DMS 273 treated with DMSO at 0.1 percent for 48 hours (cell line): ENCODE measurements at regions not wholly inside any gene's neighbourhood (a gene's known extent, or its start where the extent isn't known, plus 50 kb on each side); places are given as distances from the start of the nearest gene placed in this dataset.
"Not testable (repeated sequence)": the region's sequence is repeated elsewhere in the genome, so short reads cannot be mapped to it uniquely, and the experiment has no call there.

Source experiments
- DNase-seq: peaks from one replicate; lab custom pipeline; 2025; lab: John Stamatoyannopoulos, UW

DNA sequence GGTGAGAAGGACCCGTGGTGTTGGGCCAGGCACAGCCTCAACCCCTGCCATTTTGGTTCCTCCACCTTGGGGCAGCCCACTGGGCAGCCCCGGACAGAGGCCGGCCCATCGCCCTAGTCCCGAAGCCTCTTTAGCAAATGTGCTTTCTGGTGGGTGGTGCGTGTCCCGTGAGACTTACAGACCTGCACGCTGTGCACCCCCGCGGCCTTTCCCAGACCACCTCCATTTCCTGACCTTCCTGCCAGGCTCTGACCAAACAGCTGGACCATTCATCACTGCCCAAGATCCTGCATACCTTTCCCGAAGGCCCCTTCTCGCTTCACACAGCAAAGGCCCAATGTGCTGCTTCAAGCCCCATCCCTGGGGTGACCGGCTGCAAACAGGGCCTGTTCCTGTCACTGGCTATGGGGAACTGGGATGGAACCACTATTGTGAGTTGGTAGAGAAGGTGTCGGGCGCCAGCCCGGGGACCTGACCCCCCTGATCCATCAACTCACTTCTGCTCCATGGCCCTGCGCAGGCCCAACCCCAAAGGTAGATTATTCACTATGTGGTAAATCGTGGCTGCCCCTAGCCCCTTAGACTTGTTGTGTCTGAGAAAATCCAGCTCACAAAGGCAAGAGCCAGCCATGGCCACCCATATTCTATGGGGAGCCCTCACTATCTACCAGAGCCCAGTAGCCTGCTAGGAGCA lies 341.0 kb downstream of the EIPR1 start:
- DNase-seq, result no peak

DNA sequence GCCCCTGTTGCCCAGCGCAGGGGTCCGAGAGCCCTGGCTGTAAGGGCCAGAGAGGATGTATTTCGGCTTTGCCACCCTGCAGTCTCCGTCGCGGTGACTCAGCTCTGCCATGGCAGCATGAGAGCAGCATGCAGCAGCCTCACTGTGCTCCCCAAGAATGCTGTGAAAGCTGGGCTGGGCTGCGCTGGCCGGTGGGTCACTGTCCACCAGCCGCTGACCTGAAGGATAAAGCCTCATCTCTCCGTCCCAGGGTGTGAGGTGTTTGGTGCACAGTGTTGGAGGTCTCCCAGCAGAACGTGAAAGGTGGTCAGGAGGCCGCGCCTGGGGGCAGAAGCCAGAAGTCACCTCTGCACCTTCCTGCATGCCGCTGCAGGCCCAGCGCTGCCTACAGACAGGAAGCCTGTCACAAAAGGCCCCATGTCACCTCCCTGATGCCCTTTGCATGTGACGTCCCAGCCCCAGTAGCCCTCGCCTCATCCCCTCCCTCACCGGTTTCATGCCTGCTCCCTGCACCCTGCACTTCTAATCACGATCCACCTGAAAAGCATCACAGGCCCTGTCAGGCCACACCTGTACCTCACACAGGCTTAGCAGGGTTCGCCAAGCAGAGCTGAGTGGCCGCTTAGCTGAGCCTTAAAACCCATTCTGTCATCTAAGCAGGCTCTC lies 342.1 kb downstream of the EIPR1 start:
- no peak for DNase-seq

DNA sequence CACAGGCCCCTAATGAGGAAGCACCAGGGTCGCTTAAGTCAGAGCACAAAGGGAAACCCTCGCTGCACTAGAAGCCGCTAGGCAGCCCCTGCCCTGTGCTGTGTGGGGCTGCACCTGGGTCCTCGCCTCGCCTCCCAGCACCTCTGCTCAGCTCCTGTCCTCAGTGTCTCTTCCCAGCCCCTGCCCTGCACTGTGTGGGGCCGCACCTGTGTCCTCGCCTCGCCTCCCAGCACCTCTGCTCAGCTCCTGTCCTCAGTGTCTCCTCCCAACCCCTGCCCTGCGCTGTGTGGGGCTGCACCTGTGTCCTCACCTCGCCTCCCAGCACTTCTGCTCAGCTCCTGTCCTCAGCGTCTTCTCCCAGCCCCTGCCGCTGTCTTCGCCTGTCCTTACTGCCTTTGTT lies 342.8 kb downstream of the EIPR1 start:
- DNase-seq, result no peak

DNA sequence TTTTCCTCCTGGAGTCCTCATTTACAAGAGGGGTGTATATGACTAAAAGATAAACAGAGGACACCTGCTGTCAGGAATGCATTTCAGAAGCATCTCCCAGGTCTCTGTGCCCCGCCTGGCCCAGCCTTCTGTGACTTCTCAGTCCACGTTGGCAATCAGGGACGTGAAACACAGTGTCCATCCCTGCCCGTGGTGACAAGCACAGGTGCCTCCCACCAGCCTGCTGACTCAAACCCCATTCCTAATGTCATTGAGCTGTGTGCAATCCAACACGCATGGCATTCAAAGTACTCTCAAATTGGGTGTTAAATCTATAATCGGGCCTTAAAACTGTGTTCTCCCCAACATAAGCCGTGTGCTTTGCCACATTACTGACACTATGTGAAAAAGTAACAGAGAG lies 343.2 kb downstream of the EIPR1 start:
- DNase-seq, result no peak

DNA sequence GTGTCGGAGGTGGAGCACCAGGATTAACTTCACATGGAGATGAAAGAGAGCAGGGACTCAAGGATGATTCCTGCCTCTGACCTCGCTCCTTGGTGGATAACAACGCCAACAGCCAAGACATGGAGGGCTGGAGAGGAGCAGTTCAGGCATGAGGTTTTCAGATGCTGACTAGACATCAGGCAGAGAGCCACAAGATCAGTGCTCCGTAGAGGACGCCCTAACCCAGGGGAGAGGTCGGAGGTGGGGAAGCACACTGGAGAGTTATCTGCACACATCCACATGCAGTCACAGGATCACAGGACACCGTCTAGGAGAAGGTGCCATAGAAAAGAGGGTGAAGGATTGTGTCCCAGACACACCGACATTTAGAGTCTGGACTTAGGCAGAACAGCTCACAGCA lies 344.3 kb downstream of the EIPR1 start:
- no peak for DNase-seq

DNA sequence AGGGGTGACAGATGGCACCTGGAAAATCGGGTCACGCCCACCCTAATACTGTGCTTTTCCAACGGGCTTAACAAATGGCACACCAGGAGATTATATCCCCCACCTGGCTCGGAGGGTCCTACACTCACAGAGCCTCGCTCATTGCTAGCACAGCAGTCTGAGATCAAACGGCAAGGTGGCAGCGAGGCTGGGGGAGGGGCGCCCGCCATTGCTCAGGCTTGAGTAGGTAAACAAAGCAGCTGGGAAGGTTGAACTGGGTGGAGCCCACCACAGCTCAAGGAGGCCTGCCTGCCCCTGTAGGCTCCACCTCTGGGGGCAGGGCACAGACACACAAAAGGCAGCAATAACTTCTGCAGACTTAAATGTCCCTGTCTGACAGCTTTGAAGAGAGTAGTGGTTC lies 346.8 kb downstream of the EIPR1 start:
- DNase-seq, result not testable (repeated sequence)

DNA sequence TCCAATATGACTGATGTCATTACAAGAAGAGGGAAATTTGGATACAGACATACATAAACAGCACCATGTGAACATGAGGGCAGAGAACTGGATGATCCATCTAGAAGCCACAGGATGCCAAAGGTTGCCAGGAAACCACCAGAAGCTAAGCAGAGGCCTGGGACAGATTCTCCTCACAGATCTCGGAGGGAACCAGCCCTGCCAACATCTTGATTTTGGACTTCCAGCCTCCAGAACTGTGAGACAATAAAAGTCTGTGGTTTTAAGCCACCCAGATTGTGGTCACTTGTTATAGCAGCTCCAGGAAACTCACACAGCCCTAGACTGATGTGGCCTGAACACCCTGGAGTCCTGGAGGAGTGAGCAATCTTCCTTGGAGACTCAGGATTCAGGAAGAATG lies 351.6 kb downstream of the EIPR1 start:
- DNase-seq, result no peak

DNA sequence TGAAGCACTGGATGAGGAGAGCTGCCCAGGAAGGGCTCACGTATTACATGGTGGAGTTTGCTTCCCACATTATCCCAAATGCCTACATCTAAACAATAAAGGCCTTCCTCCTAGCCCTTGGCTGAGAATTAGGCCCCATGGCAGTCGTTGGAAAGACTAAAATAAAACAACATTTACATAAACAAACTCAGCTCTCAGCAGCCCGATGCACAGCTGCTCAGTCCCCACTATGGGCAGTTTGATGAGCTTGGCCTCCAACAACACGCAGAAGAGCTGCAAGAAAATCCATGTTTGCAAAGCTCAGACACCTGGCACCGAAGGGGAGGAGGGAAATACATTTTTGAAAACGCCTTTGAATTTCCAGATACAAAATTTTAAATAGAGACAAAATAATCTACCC lies 352.4 kb downstream of the EIPR1 start:
- no peak for DNase-seq

DNA sequence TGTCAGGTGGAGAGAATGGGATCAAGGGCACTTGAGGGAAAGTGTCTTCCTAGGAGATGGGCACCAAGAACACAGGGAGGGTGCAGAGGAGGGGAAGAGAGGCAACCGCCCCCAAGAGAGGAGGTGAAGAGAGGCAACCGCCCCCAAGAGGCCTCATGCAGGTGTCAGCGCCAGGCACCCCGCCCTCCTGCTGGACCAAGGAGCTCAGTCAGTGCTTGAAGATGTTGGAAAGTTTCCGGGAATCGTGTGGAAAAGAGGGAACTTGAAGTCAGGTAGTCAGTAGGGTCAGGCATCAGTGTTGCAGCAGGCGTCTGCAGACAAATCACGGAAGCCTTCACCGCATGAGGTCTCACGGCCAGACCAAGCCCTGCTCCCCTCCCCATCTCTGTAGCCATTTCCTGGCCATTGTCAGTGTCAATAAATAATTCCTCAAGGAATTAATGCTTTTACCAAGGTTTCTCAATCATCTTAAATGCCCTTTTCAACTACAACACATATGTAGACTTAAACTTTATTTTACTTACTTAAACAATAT lies 353.1 kb downstream of the EIPR1 start:
- DNase-seq, result no peak

DNA sequence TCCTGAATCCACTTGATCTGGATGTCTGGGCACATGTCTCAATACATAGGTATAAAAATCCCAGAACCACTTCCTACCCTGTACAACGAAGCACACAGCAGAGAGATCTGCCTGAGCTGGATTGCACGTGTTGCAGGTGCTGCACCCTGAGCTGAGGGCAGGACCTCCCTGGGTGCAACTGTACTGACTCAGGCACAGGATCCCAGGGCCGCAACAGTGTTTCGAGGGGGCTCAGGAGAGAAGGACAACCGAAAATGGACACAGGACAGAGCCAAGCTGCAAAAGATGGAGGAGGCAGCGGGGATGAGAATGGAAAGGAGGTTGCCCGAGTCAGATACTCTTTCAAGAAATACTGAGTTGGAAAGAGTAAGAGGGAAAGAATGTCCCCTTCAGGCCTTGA lies 354.1 kb downstream of the EIPR1 start:
- DNase-seq, result no peak

DNA sequence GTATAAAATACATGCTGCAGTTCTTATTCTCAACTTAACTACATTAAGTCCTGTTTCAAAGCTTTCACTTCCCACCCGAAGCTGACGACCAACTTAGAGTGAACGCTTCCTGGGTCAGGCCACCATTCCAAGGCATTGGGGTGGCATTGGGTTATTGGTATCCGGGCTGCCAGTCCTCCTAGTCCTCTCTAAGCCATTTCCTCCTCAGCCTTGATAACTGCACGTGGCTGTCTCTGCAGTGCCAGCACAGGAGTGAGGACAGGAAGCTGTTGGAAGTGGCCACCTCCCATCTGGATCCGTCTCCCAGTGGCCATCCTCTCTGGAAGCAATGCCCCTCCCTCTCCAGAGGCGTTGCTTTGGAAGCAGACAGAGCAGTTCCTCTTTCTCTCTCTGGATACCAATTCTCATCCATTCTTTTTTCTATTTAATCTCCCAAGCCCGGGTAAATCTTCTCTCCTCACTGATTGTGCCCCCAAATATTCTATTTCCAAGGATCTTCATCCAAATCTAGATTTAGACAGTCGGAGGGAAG lies 354.7 kb downstream of the EIPR1 start:
- DNase-seq, result no peak

DNA sequence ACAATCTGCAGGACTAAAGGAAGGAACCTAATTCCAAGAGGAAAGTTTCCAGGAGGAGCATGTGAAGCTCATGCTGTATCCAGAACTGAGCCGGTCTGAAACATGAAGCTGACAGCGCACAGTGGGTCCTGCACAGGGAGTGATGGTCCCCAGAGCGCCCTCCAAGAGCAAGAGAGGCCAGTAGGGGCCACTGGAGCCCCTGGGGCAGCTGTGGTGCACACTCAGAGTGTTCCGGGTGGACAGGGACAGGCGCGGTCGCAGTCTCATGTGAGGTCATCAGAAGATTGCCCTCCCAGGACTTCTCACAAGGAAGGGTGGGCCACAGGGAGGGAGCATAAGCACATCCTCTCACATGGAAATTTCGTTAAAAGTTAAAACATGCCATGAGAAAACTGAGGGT lies 355.9 kb downstream of the EIPR1 start:
- no peak for DNase-seq

DNA sequence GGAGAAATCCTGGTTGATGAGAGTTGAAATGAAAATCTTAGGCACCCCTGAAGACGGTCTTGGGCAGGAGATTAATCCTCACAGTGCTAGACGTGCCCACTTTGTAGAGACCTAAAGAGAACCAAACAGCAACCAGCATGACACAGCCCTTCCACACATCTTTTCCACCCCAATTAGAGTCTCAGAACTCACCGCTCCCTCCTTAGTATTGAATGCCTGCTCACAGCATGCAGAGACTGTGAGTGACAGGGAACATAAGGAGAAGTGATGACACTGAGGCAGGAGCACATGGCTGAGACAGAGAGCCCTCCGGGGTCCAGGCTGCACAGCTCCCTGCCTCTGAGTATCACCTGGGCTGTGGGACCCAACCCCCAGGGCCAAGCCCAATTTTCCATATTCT lies 367.6 kb downstream of the EIPR1 start:
- no peak for DNase-seq

DNA sequence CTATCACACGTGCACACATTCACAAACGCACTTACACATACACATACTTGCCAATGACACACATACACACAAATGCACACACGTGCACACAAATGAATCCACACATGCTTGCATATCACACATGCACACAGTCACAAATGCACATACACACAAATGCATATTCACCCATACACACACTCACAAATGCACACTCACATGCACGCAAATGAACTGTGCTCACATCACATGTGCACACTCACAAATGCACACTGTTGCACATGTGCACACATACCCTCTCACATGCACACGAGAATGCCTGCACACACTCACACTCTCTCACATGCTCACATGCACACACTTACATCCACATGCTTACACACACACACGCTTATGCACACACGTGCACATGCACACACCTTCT lies 368.1 kb downstream of the EIPR1 start:
- no peak for DNase-seq

DNA sequence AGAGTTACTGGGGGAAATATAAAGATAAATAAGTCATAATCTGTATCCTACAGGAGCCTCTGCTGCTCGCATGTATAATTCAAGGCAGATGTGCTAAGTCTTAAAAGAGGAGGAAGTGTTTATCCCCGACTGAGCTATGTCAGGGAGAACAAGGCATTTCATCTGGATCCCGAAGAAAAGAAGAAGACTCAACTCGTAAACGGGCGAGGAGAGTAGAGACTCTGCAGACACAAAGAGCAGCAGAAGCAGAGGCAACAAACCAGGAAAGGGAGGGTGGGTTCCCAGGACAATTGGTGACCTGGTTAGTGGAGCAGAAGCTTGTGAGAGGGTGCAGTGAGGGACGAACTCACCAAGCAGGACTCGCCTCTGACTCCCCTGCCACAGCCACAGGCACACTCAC lies 368.6 kb downstream of the EIPR1 start:
- DNase-seq, result no peak

DNA sequence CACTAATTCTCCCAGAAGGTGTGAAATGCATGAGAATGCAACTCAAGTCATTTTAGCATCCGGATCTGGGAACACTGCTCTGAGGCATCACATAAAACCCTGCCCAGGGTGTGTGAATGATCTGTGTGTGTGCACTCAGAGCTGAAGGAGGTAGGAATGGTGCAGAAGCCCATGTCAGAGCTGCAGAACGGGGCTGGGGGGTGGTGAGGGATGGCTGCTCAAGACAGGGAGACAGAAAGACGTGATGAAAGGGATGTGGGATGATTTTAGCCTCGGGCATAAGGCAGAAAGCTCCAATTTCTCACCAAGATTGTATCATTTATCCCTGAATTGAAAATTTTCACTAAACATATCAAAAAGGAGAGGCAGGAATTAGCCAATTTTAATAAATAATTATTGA lies 369.1 kb downstream of the EIPR1 start:
- DNase-seq, result no peak

DNA sequence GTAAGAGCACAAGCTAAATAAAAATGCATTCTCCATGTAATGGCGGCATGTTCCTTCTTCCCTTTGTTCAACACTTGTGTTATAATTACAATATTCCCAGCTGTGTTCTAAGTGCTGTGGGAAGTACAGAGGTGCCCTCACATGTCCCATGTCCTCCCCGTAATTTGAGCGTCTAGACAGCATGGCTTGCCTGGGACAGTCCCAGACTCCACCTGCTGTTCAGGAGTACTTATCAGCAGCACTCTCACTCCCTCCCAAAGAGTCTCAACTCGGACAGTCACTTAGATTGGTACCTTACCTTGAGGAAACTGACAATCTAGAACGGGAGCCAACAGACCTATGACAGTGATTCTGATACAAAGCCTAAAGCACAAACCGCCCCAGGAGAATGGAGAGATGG lies 370.5 kb downstream of the EIPR1 start:
- DNase-seq, result no peak

DNA sequence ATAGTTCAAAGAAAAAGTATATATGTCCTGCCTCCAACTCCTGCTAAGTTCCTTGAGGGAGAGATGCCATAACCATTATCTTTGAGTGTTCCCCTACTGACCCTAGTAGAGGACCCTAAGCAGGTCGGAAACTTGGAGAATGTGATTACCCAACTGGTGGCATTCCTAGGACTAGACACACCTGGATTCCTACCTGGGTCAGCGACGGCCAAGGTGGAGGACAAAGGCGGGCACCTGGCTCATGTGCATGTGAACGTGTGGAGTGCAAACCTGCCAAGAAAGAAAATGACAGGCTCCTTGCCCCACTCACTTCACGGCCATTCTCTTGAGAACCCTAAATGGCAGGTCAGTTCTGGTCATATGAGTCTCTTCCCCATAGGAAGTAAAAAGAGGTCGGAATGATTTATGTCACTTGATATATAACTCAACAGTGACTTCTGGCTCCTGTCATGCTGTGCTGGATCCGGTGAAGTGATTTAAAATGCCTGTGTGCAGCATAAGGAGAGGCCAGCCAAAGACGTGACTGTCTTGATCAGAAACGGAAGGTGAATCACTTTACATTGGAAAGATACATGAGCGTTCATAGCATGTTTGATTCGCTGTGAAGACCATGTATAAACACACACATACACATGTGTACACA lies 371.6 kb downstream of the EIPR1 start:
- no peak for DNase-seq

DNA sequence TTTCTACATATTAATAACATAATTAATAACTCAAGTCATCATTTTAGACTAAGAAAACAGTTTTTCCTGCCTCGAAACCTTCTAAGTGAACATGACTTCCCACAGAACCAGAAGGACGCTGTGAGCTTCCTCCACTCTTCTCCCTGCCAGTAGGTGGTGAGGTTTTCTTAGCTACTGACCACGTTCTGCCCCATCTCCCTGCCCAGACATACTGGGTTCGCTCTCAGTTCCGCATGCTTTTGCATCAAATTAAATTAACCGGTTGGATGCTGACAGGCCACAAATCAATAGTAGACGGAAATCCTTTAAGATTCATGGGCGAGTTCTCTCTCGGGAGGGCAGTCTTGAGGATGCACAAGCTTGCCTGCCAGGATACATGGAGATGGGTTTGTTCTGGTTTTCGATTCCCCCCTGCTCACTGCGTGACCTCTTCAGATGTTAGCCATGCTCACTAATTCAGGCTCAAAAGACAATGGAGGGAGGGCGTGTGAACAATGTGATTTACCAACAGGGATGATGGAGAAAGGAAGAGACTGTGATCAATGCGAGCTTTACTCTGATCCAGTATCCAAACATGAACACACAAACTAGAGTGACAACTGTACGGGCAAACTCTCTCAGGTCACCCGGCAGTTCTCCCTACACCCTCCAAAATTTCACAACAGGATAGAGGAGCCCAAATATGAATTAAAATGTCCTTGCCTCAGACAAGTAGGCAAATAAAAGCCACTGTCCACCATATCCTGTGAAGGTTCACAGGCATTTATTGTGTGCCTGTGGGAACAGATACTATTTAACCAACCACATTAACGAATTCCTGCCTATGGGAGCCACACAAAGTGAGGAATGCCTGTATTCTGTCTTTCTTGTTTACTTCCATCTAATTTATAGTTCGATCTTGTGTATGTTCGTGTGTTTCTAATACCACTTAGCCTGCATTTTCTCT lies 375.7 kb downstream of the EIPR1 start:
- DNase-seq, result no peak

DNA sequence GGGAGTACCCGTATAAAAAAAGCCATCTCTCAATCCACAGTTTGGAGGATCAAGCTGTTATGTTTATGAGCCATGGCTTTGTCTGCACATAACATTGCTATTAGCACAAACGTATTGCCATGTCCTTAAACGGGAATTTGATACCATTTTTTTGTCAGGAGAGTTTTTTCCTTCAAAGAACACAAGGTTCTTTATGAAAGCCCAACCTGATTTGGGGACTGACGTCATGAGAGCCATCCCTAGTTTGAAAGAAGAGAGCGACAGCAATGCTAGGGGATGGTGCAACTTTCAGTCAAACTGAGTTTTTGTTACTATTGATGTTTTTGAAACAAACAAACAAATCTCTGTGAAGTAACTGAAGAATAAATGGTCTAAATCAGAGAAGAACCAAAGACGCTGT lies 376.6 kb downstream of the EIPR1 start:
- DNase-seq, result no peak

DNA sequence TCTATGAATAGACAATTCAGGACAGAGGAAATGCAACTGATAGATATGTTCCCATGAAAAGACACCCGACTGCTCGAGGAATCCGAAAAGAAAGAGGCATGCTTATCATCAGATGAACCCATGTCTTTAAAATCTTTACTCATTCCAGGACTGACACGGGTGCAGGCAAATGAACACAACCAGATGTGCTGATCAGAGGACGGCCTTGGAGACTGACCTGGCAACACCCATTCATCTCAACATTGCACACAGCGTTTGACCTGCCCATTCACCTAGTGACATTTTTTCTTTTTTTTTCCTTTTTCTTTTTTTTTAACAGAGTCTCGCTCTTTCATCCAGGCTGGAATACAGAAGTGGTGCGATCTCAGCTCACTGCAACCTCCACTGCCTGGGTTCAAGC lies 377.5 kb downstream of the EIPR1 start:
- no peak for DNase-seq

DNA sequence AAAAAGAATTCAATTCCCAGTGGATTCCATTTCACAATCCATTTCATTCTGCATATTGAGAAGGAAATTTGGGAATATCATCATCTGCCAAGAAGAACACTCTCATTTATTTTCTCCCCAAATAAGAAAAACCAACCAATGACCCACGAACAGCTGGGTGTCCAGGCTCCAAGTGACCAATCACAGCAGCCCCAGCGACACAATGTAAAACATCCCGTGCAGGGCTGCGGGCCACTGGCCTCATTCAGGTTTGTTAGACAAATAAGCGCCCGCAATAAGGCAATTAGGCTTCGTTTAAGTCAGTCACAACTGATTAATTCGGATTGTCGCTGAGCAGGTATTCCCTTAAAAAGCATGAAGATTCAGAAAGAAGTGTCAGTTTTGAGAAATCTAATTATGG lies 378.6 kb downstream of the EIPR1 start:
- no peak for DNase-seq
